ENCODE measurements at regions not wholly inside any gene's neighbourhood (a gene's known extent, or its start where the extent isn't known, plus 50 kb on each side); places are given as distances from the start of the nearest gene placed in this dataset.

DNA sequence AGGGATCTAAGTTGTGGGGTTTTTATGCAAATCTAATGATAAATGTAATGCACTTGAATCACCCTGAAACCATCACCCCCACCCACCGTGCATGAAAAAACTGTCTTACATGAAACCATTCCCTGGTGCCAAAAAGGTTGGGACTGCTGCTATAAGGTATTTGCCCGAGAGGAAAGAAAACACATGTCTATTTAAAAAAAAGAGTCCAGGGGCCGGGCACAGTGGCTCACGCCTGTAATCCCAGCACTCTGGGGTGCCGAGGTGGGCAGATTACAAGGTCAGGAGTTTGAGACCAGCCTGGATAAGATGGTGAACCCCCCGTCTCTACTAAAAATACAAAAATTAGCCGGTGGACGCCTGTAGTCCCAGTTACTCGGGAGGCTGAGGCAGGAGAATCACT lies 1372.8 kb upstream of the CDH2 start:
- no peak for DNase-seq (ENCODE audit: low read depth)

DNA sequence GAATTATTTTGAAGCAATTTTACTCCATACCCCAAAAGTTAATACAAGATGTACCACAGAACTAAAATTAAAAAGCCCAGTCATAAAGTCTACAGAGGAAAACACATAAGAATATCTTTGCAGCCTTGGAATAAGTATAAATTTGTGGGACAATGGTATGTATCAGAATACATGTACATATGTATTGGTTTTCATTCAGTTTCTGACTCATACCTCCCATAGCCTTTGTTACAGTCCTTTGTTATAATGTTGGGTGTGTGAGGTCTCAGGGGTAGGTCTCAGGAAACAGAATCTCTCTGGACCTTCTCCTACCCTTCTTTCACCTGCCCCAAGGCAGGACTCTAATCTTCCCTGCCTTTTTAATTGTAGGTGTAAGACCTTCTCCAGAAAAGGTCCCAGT lies 1370.7 kb upstream of the CDH2 start:
- no peak for DNase-seq (ENCODE audit: low read depth)

DNA sequence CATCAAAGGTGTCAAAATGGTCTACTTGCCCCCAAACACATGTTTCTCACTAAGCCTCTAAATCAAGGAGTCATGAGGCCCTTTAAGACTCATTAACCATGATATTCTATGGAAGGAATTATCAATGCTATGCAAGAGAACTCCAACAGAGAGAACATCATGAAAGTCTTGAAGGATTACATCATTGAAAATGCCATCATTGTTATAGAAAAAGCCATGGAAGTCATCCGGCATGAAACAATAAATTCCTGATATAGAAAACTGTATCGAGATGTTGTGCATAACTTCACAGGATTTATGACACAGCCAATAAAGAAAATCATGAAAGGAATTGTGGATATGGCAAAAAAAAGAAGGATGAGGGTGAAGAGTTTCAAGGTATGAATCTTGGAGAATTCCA lies 1363.6 kb upstream of the CDH2 start:
- DNase-seq (ENCODE audit: low read depth) = no peak

DNA sequence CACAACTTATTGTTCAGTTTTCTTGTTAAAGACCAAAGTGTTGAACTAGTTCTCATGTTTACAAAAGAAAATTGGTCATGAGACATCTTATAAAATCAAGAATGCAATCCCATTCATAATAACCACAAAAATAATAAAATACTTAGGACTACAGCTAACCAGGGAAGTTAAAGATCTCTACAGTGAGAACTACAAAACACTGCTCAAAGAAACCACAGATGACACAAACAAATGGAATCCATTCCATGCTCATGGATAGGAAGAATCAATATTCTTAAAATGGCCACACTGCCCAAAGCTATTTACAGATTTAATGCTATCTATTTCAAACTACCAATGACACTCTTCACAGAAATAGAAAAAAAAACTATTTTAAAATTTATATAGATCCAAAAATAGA lies 1354.8 kb upstream of the CDH2 start:
- no peak for DNase-seq (ENCODE audit: low read depth)

DNA sequence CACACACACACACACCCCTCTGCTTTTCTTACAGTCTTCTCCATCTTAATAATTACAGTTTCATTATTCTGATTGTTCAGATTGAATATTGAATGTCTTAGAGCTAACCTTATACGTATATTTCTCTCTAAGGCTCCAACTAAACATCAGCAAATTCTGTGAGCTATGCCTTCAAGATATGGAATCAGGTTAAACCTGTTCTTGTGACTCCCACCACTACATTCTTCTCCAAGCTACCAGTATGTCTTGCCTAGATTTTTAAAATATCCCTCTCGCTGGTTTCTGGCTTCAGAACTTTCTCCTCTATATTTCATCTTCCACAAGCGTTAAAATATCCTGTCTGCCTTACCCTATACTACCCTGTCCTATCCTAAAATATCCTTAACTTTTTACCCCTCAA lies 1346.4 kb upstream of the CDH2 start:
- no peak for DNase-seq (ENCODE audit: low read depth)

DNA sequence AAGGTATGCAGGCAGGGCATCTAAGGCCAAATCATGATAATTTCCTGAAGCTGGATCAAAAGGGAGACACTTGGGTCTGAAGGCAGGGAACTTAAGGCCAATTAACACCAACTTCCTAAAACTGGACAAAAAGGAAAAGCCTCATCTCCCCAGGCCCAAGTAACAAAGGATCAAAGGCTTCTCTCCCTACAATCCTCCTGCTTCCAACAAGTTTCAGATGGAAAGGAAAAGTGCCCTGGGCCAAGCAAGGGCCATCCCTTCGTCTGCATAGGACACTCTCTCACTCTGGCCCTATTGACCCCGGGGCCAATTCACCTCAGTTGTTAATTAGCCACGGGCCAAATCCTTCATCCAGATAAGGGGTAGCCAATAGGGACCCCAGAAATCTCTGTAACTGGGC lies 1335.8 kb upstream of the CDH2 start:
- DNase-seq (ENCODE audit: low read depth) = no peak

DNA sequence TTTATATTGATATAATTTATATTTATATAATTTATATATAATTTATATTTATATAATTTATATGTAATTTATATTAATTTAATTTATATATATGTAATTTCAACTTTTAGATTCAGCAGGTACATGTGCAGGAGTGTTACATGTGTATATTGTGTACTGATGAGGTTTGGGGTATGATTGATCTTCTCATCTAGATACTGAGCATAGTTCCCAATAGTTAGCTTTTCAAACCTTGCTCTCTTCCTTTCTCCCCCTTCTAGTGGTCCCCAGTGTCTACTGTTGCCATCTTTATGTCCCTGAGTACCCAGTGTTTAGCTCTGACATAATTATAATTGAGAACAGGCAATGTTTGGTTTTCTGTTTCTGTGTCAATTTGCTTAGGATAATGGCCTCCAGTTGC lies 1335.3 kb upstream of the CDH2 start:
- no peak for DNase-seq (ENCODE audit: low read depth)

DNA sequence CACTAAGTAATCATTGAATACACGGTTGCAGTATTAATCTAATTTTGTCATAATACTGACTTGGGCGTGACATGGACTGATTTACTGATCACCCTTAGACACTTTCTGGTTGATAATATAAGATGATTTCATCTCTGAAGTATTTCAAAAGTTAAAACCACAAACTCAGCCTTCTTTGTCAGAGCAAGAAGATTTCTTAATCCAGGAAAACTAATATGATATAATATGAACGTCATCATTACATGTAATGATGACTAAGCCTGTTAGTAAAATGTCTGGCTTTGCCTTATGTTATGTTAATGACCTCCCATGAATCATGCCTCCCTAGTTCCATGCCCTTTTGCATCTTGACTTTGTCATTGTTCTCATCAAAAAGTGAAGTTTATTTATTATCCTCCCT lies 1325.0 kb upstream of the CDH2 start:
- peak; percentile 41 for DNase-seq (ENCODE audit: low read depth)

DNA sequence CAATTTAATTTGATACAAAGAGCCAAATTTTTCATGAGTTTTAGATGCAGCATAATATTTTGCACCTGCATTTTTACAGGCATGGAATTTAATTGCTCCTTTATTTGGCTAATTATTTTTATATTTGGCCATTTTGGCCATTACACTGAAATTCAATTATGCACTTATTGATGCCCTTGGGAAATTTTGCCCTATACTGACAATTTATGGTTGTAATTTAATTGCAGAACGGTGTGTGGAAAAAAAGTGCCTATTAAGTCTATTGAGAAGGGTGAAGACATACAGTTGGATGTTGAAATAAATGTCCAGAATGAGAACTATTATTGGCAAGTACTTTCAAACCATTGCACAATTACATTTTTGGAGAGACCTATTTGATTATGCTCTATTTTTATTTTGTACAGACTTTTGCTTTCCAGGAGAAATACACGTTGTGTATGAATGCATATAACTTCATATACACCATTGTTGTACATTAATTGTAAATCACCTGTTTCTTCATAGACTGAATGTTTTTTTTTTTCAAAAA lies 1319.3 kb upstream of the CDH2 start:
- DNase-seq (ENCODE audit: low read depth) = no peak

DNA sequence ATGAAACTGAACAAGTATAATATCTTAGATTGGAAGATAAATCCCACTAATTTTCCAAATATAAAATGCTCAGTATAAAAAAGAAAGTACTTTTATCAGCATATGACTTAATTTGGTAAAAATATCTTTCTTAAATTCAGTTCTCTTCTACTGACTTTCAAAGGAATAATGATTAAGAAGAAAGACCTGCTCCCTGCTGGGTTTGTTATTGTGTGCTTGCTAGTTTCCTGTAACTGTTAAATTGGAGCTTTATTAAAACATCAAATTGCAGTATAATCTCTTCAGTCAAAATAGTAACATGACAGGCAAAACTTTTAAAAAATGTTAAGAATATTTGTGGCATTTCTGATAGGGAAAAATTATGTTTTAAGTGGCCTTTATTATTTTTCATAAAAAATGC lies 1317.4 kb upstream of the CDH2 start:
- DNase-seq (ENCODE audit: low read depth) = no peak

DNA sequence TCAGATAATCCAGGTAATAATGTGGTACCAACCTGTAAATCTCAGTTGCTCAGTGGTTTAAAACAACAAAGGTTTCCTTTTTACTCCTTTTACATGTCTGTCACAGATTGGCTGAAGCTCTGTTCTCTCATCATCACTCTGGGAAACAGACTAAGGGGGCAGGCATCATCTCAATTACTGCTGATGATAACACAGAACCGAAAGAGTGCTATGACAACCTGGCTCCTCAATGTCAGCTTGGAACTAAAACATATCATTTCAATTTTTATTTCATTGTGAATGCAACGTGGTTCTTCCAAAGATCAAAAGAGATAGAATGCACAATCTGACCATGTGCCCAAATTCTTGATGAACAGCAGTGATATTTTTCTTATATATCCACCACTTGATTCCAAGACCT lies 1315.0 kb upstream of the CDH2 start:
- DNase-seq (ENCODE audit: low read depth) = no peak

DNA sequence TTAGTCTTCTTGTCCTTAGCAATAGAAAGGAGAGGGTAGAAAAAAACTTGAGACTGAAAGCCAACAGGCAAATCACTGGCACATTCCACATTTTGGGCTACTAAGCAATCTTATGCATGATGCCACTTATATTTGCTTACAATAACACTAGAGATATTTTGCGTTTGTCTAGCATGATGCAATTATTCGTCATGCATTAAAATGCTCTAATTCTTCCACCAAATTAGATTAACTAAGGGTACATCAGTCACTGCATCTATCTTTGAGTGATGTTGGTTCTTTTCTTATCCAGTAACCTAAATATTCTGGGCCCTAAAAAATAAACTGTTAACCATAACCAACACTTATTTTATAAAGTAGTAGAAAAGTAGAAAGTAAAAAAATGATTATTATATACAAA lies 1311.7 kb upstream of the CDH2 start:
- DNase-seq (ENCODE audit: low read depth) = no peak

DNA sequence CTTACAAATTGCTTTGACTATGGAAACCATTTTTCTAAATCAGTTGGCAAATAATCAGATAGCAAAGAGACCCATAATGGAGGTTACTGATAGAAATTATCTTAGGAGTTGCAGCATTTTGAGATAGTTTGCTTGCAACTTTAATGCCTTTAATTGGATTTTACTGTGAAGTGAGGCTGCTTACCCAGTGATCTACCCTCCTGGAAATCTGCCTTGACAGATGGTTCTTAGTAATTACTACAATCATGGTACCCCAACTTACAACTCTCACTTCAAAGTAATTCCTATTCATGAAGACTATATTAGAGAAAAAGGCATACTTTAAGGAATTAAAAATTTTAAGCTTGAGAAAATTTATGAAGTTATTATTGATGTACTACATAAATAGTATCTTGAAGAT lies 1288.6 kb upstream of the CDH2 start:
- DNase-seq (ENCODE audit: low read depth) = no peak

DNA sequence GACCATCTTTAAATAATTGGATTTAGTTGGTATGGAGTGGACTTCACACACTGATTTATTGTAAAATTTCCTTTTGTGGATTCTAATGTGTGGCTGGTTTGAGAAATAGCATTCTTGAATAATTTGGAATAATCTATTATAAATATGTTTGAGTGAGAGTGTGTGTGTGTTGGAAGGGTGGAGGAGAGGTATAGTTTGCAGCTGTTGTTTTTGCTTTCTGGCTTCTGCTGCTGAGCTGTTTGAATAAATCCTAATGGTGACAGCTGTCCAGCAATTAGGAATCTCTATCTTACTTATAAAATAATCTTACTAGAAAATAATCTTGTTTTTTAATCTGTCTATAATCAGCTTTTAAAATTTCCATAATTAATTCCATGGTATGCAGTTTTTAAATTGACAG lies 1283.0 kb upstream of the CDH2 start:
- no peak for DNase-seq (ENCODE audit: low read depth)

DNA sequence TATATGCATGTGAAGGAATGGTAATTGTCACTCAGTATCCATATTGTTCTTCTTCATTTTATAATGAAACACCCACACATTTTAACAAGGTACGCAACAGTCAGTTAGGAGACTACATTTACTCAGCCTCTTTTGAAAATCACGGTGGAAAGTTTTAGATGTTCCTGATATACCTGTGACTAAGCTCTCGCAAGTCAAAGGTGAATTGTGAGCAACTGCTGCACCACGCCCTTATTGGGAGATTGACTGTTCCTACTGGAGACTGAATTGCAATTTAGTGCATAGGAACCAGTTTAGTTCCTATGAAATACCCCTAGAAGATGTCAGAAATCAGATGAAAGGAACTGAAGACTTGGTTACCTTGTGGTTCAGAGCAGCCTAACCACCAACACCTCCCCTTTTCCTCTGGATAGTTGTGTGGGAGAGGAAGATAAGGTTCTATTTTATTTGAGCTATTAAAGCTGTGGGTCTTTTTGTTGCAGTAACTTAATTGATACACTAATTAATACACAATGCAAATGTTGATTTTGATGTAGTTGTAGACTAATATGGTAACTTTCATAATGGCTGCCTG lies 1280.5 kb upstream of the CDH2 start:
- no peak for DNase-seq (ENCODE audit: low read depth)

DNA sequence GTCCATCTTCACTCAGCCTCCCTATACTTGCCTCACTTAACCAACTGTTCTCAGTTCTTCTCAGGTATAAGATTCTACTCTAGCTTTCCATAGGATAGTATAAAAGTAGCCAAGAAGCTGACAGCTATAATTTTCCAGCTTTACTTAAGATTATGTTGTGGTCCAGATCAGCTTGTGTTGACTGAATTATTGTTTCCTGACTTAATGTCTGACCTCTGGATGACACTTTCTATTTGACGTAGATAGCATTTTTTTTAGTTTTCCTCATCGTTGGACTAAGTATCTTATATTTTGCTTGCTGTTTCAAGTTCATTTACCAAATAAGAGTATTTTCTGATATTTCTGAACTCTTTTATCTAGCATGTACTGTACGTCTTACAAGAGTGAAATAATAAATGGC lies 1272.5 kb upstream of the CDH2 start:
- DNase-seq (ENCODE audit: low read depth) = no peak

DNA sequence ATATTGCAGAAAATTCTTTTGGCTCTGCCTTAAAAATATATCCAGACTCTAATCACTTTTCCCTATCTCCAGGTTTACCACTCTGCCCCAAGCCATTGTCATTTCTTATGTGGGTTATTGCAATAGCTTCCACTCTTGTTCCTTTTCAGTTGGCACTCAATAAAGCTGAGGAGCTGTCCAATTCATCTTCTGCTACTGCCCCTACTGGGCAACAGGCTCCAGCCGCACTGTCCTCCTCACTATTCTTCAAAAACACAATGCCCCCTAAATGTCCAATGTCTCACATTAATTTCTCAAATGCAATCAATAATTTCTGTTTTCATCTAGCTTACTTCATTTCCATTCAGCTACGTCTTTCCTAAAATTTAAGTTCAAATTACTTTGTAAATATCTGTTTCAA lies 1262.5 kb upstream of the CDH2 start:
- DNase-seq (ENCODE audit: low read depth) = no peak

DNA sequence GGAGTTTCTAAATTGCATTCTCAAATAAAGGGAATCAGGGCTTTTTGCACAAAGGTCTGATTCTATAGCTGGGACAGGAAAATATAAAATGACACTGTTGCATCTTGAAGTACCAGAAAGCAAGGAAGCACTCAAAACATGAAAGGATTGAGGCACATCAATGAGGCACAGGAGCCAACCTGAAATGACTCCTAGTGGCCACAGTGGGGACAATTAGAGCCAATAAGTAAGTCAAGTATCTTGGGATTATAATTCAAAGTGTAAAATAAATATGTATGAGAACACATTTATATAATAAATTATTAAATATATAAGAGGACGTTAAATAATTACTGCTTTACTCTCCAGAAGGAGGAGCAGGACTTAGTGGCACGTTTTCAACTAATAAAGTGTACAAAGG lies 1259.5 kb upstream of the CDH2 start:
- DNase-seq (ENCODE audit: low read depth) = no peak

DNA sequence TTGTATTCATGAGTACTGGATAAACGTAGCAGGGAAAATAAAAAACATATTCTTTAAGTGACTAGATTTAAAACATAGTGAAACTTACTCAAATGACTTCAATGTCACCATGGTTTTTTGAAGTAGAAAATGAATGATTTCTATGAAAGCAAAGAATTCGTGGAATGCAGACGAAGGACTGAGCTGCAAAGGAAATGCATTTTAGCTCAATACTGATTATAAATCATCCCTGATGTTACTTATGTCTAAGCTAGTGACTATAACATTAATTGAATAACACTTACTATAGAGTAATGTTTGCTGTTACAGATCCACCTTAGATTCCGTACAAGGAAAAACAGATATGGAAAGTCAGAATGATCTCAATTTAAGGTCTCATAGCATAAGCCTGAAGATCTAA lies 1257.7 kb upstream of the CDH2 start:
- DNase-seq (ENCODE audit: low read depth) = no peak

DNA sequence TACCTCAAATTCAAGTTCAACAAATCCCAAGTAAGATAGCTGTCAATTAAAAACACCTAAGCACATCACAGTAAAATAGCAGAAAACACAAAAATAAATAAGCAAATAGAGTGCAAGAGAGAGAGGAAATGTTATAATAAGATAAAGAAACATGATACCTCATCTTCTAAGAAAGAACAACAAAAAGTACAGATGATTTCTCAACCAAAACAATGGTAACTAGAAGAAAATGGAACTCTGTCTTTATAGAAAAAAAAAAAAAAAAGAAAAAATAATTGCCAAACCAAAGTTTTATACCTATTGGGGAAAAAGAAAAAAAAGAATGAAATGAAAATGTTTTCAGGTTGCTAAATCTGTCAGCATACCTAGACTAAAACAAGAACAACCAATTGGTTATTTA lies 1253.5 kb upstream of the CDH2 start:
- DNase-seq (ENCODE audit: low read depth) = no peak

DNA sequence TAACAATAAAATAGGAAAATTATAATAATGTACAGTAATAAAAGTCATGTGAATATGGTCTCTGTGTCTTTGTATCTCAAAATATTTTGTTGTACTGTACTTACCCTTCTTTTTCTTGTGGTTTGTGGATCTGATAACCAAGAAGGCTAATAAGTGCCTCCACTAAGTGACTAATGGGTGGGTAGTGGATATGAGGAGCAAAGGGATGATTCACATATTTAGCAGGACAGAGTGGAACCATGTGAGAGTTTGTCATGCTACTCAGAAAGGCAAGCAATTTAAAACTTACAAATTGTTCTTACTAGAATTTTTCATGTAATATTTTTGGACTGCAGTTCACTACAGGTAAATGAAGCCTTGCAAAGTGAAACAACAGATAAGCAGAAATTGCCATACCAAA lies 1241.2 kb upstream of the CDH2 start:
- peak; percentile 36 for DNase-seq (ENCODE audit: low read depth)

DNA sequence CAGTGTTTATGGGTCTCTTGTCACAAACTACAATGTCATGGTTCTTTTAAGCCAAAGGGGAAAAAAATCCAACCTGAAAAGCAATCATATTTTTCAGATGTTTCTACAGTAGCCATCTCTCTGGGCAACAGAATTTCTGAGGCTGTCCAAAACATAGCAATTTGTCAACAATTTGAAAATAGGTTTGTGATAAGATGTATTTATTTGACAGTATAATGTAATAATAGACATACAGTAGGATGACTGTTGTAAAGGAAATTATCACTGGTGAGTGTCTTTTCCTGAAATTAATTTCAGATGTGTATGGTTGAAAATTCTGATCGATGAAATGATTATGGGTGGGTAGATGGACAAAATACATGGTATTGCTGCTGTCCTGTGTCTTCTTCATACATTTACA lies 1230.1 kb upstream of the CDH2 start:
- DNase-seq (ENCODE audit: low read depth) = no peak

DNA sequence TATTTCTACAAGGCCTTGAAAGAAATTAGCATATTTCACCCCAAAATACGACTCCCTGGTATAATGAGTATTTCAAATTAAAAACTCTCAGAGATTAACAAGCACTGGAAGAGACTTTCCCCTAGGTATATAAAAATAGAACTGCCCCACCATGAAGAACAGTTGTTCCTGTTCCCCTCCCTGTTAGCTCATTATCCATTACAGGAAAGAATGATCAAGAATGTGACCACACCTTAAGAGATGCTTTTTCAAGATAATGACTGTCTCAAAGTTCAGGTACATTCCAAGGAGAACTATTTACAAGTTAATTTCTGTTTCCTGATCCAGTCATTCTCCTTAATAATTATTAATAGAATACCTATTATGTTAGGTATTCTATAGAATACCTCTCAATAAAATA lies 1220.6 kb upstream of the CDH2 start:
- DNase-seq (ENCODE audit: low read depth) = no peak

All from Daoy (cell line).